HG03469 (cell line): ENCODE measurements at regions not wholly inside any gene's neighbourhood (a gene's known extent, or its start where the extent isn't known, plus 50 kb on each side); places are given as distances from the start of the nearest gene placed in this dataset.
"Not testable (repeated sequence)": the region's sequence is repeated elsewhere in the genome, so short reads cannot be mapped to it uniquely, and the experiment has no call there.

Experiments
- ATAC-seq: cut with Tn5 transposase; IDR thresholded peaks from one replicate; pipeline ENCODE4 v1.9.1; 2021; ENCODE audit warnings: mild to moderate bottlenecking, moderate library complexity, moderate number of reproducible peaks; ENCODE audit not compliant: unreplicated experiment

GRCh38 chr2:153622285-153622684 lies 143.7 kb upstream of the RPRM start:
- ATAC-seq = no peak

GRCh38 chr2:153623020-153623419 lies 144.5 kb upstream of the RPRM start:
- ATAC-seq = no peak

- ATAC-seq = no peak
Measured at GRCh38 chr2:153626676-153627075, 148.1 kb upstream of the RPRM start.

GRCh38 chr2:153635494-153635893 lies 156.9 kb upstream of the RPRM start:
- no peak for ATAC-seq

DNA sequence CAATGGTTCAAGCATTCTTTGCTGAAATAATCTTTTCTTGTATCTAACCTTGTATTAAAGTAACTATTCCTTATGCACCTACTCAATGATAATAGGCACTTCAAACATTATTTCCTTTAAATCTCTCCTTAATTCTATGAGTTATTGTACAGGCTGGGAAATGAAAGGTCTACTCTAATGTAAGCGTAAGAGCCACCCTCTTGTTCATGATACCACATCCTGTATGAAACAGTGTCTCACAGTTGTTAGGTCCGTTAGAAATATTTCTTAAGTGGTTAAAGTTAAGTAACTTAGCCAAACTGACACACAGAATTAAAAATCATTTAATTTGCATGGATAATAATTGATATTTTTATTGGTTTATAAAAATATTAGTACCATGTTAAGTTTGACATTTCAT lies 162.5 kb upstream of the RPRM start:
- ATAC-seq = no peak

DNA sequence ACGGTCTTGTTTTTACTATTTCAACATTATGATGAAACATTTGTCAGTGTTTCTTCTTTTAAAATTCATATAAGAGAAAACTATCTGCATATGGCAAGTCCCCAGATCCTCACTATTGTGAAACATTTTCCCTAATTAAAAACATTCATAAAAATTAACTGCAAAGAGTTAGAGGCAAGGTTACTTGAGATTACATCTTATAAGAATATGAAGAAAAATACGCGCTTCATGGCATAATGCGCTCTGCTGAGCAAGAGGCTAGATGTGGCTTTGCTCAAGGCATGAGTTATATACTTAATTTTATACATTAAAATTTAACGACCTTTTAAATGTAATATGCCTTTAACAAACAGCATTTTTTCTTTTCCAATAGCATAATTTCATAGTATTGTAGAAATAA lies 166.4 kb upstream of the RPRM start:
- ATAC-seq = no peak

DNA sequence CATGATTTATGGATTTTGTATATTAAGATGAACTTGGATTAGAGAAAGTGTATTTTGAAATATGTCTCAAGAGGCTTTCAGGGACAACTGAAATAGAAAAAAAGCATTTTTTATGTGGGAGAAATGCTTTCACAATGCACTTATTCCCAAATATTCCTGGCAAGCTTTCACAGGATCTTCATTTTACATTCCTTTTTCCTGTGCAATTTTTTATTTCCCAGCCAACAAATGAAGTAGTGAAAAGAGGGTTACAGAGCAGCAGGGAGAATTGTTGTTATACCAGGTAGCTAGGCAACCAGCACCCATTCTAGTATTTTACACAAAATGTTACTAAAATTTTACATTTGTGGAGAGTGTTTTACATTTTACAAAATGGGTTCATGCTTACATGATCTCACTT lies 167.0 kb upstream of the RPRM start:
- no peak for ATAC-seq

DNA sequence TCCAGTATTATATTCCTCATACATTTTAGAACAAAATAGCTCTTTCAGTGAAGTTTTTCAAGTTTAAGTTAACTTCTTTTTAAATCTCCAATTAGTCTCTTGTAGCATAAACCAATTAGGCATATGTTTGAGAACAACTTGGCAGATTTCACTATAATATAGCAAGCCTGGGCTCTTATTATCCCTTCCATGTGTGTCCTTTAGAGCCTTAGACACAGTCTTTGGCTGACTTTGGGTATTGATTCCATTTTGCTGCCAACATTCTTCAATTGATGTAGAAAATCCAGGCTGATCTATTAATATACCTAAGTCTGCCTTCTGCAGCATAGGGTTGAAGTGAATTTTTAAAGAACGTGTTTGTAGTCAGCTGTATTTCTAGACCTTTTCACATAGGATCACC lies 179.1 kb upstream of the RPRM start:
- ATAC-seq = no peak

DNA sequence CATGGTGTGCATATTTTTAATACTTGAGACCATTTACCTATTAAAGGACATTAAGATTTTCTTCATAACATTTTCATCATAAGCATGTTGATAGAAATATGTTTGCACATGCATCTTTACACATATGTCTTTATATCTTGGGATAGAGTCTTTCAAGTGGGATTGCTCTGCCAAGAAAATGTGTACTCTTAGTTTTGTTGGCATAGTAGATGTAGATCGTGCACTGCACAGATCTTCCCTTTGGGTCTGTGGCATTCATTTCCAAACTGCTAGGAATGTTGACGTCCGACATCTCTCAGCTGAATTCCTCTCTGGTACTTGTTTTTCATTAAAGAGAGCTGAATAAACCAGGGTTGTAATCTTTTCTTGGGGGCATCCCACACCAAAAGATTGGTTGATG lies 183.2 kb upstream of the RPRM start:
- ATAC-seq = no peak

DNA sequence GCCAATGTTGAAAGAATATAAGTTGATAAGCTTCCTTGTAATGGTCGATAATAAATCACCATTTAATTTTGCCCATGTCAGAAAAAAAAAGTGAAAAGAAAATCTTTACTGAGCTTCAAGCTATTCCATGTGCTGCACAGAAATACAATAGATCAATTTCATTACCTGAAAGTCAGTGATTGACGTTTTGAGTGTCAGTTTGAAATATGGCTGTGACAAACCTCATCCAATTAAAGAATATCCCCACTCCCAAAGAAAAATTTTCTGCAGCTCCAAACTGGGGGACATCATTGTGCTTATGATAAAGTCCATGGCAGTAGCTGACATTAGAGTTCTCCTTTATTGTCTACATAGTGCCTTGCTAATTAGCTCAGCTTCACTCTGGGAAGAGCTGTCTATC lies 184.8 kb upstream of the RPRM start:
- no peak for ATAC-seq

DNA sequence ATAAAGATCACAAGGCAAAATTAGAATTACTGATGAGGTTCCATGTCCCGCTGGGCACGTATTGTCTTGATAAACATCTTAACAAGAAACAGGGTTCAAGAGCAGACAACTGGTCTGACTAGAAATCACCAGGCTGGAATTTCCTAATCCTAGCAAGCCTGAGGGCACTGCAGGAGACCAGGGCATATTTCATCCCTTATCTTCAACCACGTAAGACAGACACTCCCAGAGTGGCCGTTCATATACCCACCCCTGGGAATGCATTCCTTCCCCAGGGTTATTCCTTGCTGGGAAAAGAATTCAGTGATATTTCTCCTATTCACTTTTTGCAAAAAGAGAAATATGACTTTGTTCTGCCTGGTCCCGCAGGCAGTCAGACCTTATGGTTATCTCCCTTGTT lies 185.4 kb upstream of the RPRM start:
- not testable (repeated sequence) for ATAC-seq

DNA sequence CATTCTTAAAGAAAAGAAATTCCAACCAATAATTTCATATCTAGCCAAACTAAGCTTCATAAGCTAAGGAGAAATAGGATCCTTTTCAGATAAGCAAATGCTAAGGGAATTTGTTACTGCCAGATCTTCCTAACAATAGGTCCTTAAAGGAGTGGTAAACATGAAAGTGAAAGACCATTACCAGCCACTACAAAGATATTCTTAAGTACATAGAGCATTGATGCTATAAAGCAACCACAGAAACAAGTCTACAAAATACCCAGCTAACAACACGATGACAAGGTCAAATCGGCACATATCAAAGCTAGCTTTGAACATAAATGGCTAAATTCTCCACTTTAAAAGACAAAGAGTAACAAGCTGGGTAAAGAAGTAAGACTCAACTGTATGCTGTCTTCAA lies 188.9 kb upstream of the RPRM start:
- ATAC-seq = no peak

GRCh38 chr2:153668923-153669322 lies 190.4 kb upstream of the RPRM start:
- ATAC-seq = no peak

DNA sequence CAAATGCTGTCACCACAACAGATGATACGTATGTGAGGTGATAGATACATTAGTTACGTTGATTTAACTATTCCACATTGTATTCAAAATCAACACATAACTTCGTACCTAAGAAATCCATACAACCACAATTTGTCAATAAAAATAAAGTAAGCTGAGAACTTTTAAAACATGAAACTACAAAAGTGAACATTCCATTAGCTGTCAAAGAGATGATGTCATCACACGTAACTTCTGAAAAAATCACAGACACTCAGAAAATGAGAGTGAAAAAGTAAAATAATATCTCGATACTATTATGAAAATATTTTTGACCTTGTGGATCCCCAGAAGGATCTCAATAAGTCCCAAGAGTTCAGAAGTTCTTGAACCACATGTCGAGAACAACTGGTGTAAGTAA lies 161.6 kb upstream of the GALNT13 start:
- no peak for ATAC-seq

DNA sequence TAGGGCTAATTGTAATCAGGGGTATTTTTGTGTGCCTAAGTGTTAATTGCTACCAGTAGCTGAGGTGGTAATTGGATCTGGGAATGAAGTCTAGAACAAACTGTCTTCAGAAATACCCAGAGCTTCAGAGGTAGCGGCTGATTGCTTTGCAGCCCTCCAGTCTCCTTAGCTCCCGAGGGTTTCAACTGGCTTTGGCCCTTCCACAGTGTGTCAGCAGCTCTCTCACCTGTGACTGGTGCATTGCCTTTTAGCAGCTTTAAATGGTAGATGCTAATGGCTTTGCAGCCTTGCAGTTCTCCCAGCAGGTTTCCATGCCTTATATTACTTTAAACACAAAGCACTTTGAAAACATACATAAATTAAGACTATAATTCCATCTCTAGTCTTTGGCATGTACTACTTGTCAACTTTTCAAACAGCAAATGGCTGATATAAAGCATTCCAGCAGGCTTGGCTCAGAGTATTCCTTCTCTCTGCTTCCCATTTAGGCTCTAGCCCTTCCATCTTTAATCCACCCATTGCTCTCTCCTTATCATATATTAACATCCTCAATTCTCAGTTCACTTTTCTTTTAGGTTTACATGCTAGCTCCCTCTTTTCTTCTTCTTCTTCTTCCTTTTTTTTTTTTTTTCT lies 156.4 kb upstream of the GALNT13 start:
- ATAC-seq = no peak

DNA sequence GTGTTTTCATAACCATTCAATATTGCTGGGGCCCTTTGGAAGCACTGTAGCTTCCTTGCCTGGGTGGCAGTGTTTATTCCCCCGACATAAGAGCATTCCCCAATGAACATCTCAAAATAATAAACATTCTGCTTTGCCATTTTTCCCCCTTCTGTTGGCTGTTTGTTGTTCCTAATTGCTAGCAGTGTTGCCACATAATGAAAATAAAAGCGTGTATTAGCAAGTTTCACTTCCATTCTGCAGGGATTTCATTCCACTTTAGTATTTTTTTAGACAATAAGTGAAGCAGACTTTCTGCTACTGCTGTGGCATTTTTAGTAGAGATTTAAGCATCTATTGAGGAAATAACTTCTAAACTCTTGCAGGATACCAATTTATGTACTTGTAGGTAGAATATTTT lies 154.7 kb upstream of the GALNT13 start:
- ATAC-seq = no peak

- ATAC-seq = no peak
Measured at GRCh38 chr2:153739394-153739793, 132.3 kb upstream of the GALNT13 start.

DNA sequence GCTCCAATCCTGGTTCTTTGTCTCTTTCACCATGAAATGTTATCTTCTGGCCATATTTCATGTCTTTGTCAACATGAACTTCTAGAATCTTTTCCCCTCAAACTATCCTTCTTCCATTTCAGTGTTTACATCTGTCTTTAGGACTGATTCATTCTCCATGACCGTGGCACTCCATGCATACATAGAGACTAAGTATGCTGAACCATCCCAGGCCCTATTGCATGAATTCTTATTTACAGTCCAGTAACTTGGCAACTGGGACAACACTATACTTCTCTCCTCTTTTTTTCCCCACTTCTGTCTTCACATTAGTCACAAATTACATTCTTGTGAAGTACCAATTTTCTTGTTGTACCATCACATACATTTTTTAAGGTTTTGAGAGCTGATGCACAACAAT lies 109.8 kb upstream of the GALNT13 start:
- ATAC-seq = no peak

GRCh38 chr2:153766415-153766814 lies 105.3 kb upstream of the GALNT13 start:
- no peak for ATAC-seq

DNA sequence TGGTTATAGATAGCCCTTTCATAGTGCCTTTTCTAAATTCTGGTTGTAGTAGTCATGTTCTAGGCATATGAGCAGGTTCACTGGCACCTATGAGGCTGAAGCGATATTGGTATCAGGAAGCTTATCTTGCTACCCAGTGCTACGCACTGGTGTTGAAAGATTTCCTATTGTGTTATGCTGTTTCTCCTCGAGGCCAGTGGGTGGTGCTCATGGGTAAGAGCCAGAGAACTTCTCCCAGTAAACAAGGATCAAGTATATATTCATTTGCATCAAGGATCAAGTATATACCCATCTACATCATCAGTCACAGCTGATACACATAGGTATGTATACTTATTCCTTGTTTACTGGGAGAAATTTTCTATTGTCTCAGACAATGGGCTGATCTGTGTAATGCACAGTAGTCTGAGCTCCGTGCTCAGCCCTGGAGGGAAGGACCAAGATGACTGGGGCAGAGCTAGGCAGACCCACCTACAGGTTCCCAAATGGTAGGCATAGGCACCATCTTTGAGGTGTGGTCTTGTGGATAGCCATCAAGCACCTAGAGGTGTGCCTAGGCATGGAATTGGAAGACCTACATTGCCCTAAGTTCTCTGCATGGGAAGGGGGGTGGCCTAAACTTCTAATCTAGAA lies 101.2 kb upstream of the GALNT13 start:
- no peak for ATAC-seq

DNA sequence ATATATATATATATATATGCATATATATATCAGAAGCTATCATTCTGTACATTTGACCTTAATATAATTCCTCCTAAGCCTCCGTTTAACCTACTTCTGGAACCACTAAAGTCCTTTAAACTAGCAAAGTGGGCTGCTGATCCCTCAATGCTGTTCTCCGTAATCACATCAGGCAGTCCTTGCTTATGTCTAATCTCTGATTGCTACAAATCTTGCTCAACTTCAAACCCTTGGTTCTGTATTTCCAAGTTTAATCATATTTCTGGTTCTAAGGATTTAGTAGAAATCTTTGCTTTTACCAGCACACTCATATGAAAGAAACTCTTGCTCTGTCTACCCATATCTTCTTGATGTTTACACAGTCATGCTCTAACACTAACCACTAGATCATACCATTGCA lies 91.5 kb upstream of the GALNT13 start:
- no peak for ATAC-seq

DNA sequence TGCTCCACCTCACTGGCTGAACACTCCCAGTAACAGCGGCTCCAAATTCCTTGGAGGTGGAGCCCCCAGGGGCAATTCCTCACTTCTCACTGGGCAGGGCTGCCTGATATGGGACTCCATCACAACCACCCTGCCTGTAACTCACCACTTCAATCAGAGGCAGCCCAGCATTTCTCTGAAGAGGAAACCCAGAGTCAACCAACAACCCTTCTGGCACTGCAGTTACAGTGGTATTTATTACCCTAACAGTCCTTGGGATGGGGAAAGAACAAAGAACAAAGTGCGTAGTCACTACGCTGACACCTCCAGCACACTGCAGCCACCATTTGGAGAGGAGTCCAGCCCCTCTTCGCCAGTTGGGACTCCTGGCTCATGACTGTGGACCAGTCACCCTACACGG lies 85.7 kb upstream of the GALNT13 start:
- ATAC-seq = no peak

GRCh38 chr2:153787612-153788011 lies 84.1 kb upstream of the GALNT13 start:
- no peak for ATAC-seq
